Upper lobe of left lung (tissue), 6 donors: ENCODE measurements at regions not wholly inside any gene's neighbourhood (a gene's known extent, or its start where the extent isn't known, plus 50 kb on each side); places are given as distances from the start of the nearest gene placed in this dataset.
"Not testable (repeated sequence)": the region's sequence is repeated elsewhere in the genome, so short reads cannot be mapped to it uniquely, and the experiment has no call there.

ENCODE experiments used
- ATAC-seq, 2 donors: fragments of 200-7000 bp; cut with Tn5 transposase; one replicate each; pipeline ENCODE4 v1.9.1; 2022; ENCODE audit warnings: mild to moderate bottlenecking in 2 of 2, moderate library complexity in 2 of 2; ENCODE audit not compliant: low FRiP score in 2 of 2
- DNase-seq, 2 donors: peaks; one replicate each; pipeline ENCODE4 v3.0.0-alpha.2; 2019 to 2020
- H3K27ac ChIP-seq, 4 donors: fragments of 200-600 bp; sonication (generic); one replicate each; pipeline ENCODE4 v1.5.1; 2016 to 2019
- H3K27me3 ChIP-seq, 4 donors: fragments of 200-600 bp; sonication (generic); one replicate each; pipeline ENCODE4 v1.5.1; 2017 to 2019
- H3K36me3 ChIP-seq, 4 donors: fragments of 200-600 bp; sonication (generic); one replicate each; pipeline ENCODE4 v1.5.1; 2016 to 2019
- H3K4me1 ChIP-seq, 4 donors: fragments of 200-600 bp; sonication (generic); one replicate each; pipeline ENCODE4 v1.5.1; 2018 to 2019
- H3K4me3 ChIP-seq, 4 donors: fragments of 200-600 bp; sonication (generic); one replicate each; pipeline ENCODE4 v1.5.1; 2017 to 2019; ENCODE audit warnings: mild to moderate bottlenecking in 2 of 4, moderate library complexity in 1 of 4
- H3K9me3 ChIP-seq, 4 donors: fragments of 200-600 bp; sonication (generic); one replicate each; pipeline ENCODE4 v1.5.1; 2018 to 2019
- EP300 ChIP-seq, 4 donors: sonication (generic); formaldehyde crosslinking; IDR thresholded peaks; one replicate each; pipeline ENCODE4 v1.5.1; 2017; ENCODE audit warnings: antibody characterized with exemption in 4 of 4, control low read depth in 2 of 4
- POLR2A ChIP-seq, 4 donors: fragments of 450-650 bp; IDR thresholded peaks; one replicate each; pipeline ENCODE4 v1.5.1; 2016 to 2017; ENCODE audit warnings: antibody characterized with exemption in 4 of 4, mild to moderate bottlenecking in 2 of 4
- POLR2AphosphoS5 ChIP-seq, 2 donors: sonication (generic); formaldehyde crosslinking; IDR thresholded peaks; one replicate each; pipeline ENCODE4 v1.5.1; 2017; ENCODE audit warnings: antibody characterized with exemption in 2 of 2
- WGBS, 2 donors: methylation state at CpG; one replicate each; pipeline ENCODE4 v1.1.5; 2017 to 2018; 5-methylcytosine and 5-hydroxymethylcytosine counted together
- TF ChIP-seq, protein P1 (sequence below), 6 experiments: fragments of 450-650 bp in 4 of 6; fragments of 200-600 bp in 2 of 6; sonication (generic) in 2 of 6; IDR thresholded peaks; one replicate each; pipeline ENCODE4 v1.5.1; 2016 to 2019; ENCODE audit warnings: antibody characterized with exemption in 6 of 6
- donor health status: DM: no; HTN: no; CAD: no; lungs with moderate emphysema.
- donor health status: DM: no; HTN: yes; CAD: no; lungs with severe emphysema.

DNA sequence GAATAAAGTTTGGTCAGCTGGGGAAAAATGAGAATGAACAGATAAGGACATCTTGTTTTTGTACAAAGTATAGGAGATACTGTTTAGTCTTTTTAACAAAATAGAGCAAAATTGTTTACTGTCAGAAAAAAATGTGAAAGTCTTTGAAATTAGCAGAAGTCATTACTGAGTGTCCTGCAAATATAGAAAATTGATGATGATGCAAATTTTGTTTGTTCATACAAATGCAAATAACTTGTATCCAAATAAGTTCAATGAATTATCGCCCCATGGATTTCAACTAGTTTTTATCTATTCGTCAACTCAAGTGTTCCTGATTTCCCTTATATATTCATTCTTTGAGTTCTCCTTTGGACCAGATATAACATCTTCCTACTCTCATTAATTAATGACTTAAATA lies 378.0 kb upstream of the SGO1 start:
- no peak overlapping the region for H3K4me3 ChIP-seq
- no peaks in the 10 kb centered on the region for H3K36me3 ChIP-seq
- ATAC-seq (no peak), DNase-seq (no peak)
- WGBS, 2 donors = 89 to 93% methylated on average over 2 of the region's 2 CpGs
- no peaks in the 10 kb centered on the region for H3K9me3 ChIP-seq
- no peak for TF ChIP-seq POLR2A (IDR thresholded peaks at IDR 0.05)
- TF ChIP-seq, protein P1, sequence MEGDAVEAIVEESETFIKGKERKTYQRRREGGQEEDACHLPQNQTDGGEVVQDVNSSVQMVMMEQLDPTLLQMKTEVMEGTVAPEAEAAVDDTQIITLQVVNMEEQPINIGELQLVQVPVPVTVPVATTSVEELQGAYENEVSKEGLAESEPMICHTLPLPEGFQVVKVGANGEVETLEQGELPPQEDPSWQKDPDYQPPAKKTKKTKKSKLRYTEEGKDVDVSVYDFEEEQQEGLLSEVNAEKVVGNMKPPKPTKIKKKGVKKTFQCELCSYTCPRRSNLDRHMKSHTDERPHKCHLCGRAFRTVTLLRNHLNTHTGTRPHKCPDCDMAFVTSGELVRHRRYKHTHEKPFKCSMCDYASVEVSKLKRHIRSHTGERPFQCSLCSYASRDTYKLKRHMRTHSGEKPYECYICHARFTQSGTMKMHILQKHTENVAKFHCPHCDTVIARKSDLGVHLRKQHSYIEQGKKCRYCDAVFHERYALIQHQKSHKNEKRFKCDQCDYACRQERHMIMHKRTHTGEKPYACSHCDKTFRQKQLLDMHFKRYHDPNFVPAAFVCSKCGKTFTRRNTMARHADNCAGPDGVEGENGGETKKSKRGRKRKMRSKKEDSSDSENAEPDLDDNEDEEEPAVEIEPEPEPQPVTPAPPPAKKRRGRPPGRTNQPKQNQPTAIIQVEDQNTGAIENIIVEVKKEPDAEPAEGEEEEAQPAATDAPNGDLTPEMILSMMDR (IDR thresholded peaks at IDR 0.05) = no peak
- no peak for TF ChIP-seq POLR2AphosphoS5 (IDR thresholded peaks at IDR 0.05)
- no peak for TF ChIP-seq EP300 (IDR thresholded peaks at IDR 0.05)
- no peaks in the 10 kb centered on the region for H3K4me1 ChIP-seq
- no peaks in the 10 kb centered on the region for H3K27me3 ChIP-seq
- H3K27ac ChIP-seq = no peak overlapping the region

DNA sequence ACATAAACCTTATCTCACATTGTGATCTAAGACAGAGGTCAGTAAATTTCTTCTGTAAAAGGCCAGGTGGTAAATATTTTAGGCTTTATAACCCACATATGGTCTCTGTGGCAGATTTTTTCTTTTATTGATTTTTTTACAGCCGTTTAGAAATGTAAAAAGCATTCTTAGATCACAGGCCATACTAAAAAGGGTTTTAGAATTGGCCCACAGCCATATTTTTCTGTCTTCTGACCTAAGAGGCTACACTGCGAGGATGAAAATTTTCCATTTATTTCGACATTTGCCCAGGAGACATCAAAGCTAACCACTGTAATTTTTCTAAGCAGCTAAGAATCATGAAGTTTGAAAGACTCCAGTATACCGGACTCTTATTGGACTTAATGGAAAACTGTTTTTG lies 377.2 kb upstream of the SGO1 start:
- no peak overlapping the region for H3K27ac ChIP-seq
- ATAC-seq (no peak), DNase-seq (no peak)
- no peak overlapping the region for H3K4me3 ChIP-seq
- TF ChIP-seq EP300 (IDR thresholded peaks at IDR 0.05) (no peak), POLR2AphosphoS5 (IDR thresholded peaks at IDR 0.05) (no peak), POLR2A (IDR thresholded peaks at IDR 0.05) (no peak)
- TF ChIP-seq, protein P1 (IDR thresholded peaks at IDR 0.05) = no peak
- 48 to 70% methylated on average over 4 of the region's 4 CpGs for WGBS, 2 donors
- H3K9me3 ChIP-seq = no peaks in the 10 kb centered on the region
- no peaks in the 10 kb centered on the region for H3K36me3 ChIP-seq
- H3K4me1 ChIP-seq = no peaks in the 10 kb centered on the region
- H3K27me3 ChIP-seq = no peaks in the 10 kb centered on the region

DNA sequence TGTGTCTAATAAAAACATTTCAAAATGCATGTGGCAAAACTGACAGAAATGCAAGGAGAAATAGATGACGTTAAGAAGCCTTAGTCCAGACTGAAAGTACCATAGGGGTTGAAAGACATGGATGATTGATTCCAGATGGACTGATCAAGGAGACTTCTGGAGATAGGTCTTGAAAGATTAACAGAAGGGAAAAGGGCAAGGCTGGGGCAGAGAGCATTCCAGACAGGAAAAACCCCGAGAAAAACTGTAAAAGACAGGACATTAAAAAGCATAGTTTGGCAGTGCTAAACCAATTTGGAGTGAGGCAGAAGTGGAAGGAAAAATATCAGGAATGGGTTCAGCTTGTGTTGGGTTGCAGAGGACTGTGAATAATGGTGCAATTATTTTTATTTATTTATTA lies 375.2 kb upstream of the SGO1 start:
- Histone ChIP-seq H3K36me3 (no peaks in the 10 kb centered on the region), H3K27ac (no peak overlapping the region), H3K27me3 (no peaks in the 10 kb centered on the region), H3K4me3 (no peak overlapping the region), H3K9me3 (no peaks in the 10 kb centered on the region), H3K4me1 (no peaks in the 10 kb centered on the region)
- ATAC-seq = no peak
- no peak for DNase-seq
- WGBS, 2 donors = 37 to 51% methylated on average over 2 of the region's 2 CpGs
- TF ChIP-seq EP300 (IDR thresholded peaks at IDR 0.05) (no peak), POLR2A (IDR thresholded peaks at IDR 0.05) (no peak), POLR2AphosphoS5 (IDR thresholded peaks at IDR 0.05) (no peak)
- TF ChIP-seq, protein P1 (IDR thresholded peaks at IDR 0.05) = no peak

DNA sequence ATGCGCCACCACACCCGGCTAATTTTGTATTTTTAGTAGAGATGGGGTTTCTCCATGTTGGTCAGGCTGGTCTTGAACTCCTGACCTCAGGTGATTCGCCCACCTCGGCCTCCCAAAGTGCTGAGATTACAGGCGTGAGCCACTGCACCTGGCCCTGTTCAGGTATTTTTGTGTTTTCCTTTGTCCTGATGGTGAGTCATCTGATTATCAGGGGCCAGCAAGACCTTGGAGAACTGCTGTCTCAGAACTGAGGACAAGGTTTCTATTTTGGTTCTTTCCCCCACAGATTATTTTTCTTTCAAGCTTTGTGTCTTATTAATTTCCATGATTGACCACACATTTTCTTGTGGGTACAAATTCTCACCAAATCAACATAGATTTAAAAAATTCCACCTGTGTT lies 374.4 kb upstream of the SGO1 start:
- not testable (repeated sequence) for DNase-seq, H3K4me1 ChIP-seq, H3K27ac ChIP-seq, H3K36me3 ChIP-seq, H3K27me3 ChIP-seq, H3K4me3 ChIP-seq, H3K9me3 ChIP-seq, ATAC-seq
- WGBS, 2 donors = 84 to 87% methylated on average over 5 of the region's 5 CpGs

DNA sequence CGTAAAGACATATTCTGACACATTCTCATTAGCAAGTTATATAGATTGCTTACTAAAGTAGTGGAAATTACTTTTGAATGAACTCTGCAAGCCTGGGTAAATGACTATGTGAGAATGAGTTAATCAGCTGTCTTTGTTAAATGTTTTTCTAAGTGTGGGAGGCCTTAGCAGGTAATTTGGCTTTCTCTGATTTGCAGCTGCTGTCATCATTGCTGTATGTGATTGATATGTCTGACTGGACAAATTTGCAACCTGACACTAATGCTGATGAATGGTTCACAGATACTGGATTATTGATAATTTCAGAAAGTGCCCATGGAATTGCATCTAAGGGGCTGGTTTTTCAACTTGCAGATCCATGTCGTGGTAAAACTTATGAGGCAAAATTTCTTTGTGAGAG lies 372.2 kb upstream of the SGO1 start:
- H3K4me1 ChIP-seq = no peaks in the 10 kb centered on the region
- no peak for ATAC-seq
- H3K27ac ChIP-seq = no peak overlapping the region
- no peak overlapping the region for H3K4me3 ChIP-seq
- 86 to 93% methylated on average over 2 of the region's 2 CpGs for whole genome bisulfite sequencing, 2 donors
- TF ChIP-seq POLR2A (IDR thresholded peaks at IDR 0.05) (no peak), POLR2AphosphoS5 (IDR thresholded peaks at IDR 0.05) (no peak), EP300 (IDR thresholded peaks at IDR 0.05) (no peak)
- TF ChIP-seq, protein P1 (IDR thresholded peaks at IDR 0.05) = no peak
- no peaks in the 10 kb centered on the region for H3K27me3 ChIP-seq
- no peaks in the 10 kb centered on the region for H3K36me3 ChIP-seq
- DNase-seq = no peak
- no peaks in the 10 kb centered on the region for H3K9me3 ChIP-seq
